ENCODE measurements at regions not wholly inside any gene's neighbourhood (a gene's known extent, or its start where the extent isn't known, plus 50 kb on each side); places are given as distances from the start of the nearest gene placed in this dataset.
"Not testable (repeated sequence)": the region's sequence is repeated elsewhere in the genome, so short reads cannot be mapped to it uniquely, and the experiment has no call there.

DNA sequence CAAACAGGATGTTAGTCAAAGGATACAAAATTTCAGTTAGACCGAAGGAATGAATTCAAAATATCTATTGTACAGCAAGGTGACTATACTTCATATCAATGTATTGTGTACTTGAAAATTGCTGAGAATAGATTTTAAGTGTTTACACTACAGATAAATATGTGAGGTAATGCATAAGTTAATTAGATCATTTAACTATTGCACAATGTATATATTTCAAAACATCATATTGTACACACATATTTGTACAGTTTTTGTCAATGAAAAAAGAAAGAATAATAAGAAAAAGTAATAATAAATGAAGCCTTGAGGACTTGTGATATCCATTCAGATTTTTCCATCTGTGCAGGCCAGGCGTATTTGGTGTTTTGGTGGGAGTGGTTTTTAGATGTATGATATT is 367.4 kb upstream of the SNX7 start:
- DNase-seq (ENCODE audit: insufficient read length, low spot score) (no peak), FAIRE-seq (no peak)
- TF ChIP-seq, protein P1, sequence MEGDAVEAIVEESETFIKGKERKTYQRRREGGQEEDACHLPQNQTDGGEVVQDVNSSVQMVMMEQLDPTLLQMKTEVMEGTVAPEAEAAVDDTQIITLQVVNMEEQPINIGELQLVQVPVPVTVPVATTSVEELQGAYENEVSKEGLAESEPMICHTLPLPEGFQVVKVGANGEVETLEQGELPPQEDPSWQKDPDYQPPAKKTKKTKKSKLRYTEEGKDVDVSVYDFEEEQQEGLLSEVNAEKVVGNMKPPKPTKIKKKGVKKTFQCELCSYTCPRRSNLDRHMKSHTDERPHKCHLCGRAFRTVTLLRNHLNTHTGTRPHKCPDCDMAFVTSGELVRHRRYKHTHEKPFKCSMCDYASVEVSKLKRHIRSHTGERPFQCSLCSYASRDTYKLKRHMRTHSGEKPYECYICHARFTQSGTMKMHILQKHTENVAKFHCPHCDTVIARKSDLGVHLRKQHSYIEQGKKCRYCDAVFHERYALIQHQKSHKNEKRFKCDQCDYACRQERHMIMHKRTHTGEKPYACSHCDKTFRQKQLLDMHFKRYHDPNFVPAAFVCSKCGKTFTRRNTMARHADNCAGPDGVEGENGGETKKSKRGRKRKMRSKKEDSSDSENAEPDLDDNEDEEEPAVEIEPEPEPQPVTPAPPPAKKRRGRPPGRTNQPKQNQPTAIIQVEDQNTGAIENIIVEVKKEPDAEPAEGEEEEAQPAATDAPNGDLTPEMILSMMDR (IDR thresholded peaks at IDR 0.05; ENCODE audit: insufficient read depth, missing control alignments): no peak

DNA sequence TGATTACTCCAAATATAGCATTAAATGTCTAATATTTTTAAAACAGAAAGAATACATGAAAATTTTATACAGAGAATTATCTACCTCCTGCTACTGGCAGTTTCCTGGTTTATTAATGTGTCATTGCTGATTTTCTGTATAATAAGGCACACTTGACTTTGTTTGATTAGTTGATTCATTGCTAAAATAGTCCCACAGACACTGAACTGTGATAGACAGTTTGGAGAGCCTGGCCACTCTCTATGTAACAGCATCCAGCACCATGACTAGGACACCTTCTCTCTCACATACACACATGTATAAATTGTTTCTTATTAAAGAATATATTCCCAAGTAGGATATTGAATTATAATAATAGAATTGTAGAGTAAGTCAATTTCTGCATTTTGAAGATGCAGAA is 368.5 kb upstream of the SNX7 start:
- no peak for FAIRE-seq
- TF ChIP-seq, protein P1 (IDR thresholded peaks at IDR 0.05; ENCODE audit: insufficient read depth, missing control alignments): no peak
- no peak for DNase-seq (ENCODE audit: insufficient read length, low spot score)

DNA sequence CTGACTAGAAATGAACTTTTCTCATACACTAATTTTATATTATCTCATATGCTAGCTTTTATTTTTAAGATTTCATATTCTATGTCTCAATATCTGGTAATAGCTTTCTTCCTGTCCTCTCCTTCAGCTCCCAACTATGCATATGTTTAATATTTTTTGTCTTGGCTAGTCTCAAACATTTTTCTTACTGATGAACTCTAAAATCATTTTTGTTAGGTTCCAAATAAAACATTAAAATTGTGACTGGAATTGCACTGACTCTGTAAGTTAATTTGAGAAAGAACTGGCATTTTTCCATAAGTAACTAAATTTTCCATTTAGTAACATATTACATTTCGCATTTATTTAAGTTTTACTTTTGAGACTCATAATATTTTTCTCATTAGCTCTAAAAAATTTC is 368.5 kb upstream of the DPYD start:
- peak; percentile 29 for FAIRE-seq
- TF ChIP-seq, protein P1 (IDR thresholded peaks at IDR 0.05; ENCODE audit: insufficient read depth, missing control alignments): no peak

DNA sequence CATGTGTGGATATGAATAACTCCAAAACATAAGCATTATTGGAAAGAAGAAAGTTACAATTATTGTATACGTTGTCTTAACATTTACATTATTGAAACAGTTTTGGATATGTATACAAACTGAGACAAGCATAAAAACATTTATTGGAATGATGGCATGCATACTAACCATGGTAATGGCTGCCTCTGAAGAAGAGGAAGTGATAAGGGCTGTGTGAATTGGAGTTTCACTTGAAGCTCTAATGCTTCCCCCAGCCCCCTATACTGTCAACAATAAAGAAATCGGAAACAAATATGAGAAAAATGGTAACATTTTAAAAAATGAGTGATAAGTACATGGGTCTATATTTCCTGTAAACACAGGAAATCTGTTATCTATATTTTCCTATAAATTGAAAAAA is 367.7 kb upstream of the DPYD start:
- DNase-seq (ENCODE audit: insufficient read length, low spot score) (no peak), FAIRE-seq (no peak)
- TF ChIP-seq, protein P1 (IDR thresholded peaks at IDR 0.05; ENCODE audit: insufficient read depth, missing control alignments): no peak

More for the DNA sequence above, 368.5 kb upstream of the DPYD start:
- DNase-seq (ENCODE audit: insufficient read length, low spot score): no peak

DNA sequence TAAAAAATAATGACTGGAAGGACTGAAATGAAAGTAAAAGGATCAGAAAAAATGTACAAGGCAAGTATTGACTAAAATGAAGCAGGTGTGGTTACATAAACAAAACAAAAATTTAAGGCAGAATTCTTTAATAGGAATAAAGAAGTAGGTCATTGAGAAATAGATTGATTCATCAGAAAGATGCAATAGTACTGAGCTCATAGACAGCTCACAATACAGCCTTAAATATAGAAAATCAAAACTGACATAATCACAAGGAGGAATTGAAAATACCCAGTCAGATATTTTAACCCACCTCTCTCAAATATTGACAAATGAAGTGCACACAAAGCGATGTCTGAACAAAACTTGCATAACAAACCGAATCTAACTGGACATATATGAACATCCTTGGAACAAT is 366.8 kb upstream of the DPYD start:
- FAIRE-seq (peak; percentile 46), DNase-seq (ENCODE audit: insufficient read length, low spot score) (no peak)
- TF ChIP-seq, protein P1 (IDR thresholded peaks at IDR 0.05; ENCODE audit: insufficient read depth, missing control alignments): no peak

DNA sequence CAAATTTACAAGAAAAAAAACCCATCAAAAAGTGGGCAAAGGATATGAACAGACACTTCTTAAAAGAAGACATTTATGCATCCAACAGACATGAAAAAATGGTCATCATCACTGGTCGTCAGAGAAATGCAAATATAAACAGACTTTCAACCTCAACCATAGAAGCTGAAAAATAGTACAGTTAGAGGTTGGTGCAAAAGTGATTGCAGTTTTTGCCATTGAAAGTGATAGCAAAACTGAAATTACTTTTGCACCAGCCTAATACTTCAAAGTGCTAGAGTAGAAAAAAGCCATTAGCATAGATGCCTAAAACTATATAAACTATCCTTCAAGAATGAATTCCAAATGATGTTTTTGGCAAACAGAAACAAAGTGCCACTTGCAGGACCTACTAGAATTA is 365.8 kb upstream of the DPYD start:
- FAIRE-seq (no peak), DNase-seq (ENCODE audit: insufficient read length, low spot score) (no peak)
- TF ChIP-seq, protein P1 (IDR thresholded peaks at IDR 0.05; ENCODE audit: insufficient read depth, missing control alignments): no peak

DNA sequence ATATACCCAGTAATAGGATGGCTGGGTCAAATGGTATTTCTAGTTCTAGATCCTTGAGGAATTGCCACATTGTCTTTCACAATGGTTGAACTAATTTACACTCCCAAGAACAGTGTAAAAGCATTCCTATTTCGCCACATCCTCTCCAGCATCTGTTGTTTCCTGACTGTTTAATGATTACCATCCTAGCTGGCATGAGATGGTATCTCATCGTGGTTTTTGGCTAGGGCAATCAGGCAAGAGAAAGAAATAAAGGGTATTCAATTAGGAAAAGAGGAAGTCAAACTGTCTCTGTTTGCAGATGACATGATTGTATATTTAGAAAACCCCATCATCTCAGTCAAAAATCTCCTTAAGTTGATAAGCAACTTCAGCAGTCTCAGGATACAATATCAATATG is 364.5 kb upstream of the DPYD start:
- DNase-seq (ENCODE audit: insufficient read length, low spot score); FAIRE-seq: not testable (repeated sequence)

DNA sequence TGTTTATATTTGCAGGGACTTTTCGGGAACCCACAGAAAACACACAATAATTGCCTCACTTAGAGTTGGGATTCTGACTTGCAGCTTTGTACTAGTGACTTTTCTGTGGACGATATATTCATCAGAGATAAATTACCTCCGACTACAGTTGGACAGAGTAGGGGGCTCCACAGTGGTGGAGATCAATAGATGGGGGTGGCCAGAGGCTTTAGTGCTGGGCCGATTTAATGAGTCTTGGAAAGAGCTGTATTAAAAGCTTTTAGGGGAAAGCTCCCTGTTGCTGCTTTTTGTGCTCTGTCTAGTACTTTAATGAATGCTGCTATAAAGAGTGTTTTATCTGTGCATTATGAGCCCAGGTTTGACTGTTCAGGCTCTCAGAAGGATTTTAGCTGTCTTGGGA is 359.2 kb upstream of the DPYD start:
- TF ChIP-seq, protein P1 (IDR thresholded peaks at IDR 0.05; ENCODE audit: insufficient read depth, missing control alignments): no peak
- DNase-seq (ENCODE audit: insufficient read length, low spot score) (no peak), FAIRE-seq (no peak)
